Erythroblast (primary cell): ENCODE measurements at regions not wholly inside any gene's neighbourhood (a gene's known extent, or its start where the extent isn't known, plus 50 kb on each side); places are given as distances from the start of the nearest gene placed in this dataset.

ENCODE experiments used
- DNase-seq, 2 experiments: peaks; one replicate each; lab custom pipeline; 2025; lab: John Stamatoyannopoulos, UW
- GATA1 ChIP-seq: IDR thresholded peaks from 2 replicates; pipeline ENCODE4 v1.6.1; 2011; ENCODE audit warnings: low read depth, mild to moderate bottlenecking, control low read depth, low read length, moderate library complexity
- POLR2A ChIP-seq: IDR thresholded peaks from 2 replicates; pipeline ENCODE4 v1.6.1; 2011; ENCODE audit warnings: mild to moderate bottlenecking, low read length

DNA sequence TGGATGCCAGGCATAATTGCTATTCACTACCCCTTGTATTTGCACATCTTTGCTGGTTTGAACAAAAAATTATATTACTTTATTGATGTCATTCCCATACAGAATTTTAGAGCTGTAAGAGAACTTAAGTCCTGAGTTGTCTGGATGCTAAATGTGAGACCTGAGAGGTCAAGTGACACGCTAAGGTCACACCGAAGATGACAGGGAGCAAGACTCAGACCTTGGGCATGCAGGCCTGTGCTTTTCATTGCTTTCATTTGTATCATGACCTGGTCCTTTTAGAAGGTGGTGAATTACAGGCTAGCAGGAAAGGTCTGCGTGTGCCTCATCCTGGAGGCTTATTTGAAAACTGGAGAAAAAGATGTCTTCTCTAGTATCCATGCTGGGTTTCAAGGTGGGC lies 312.0 kb upstream of the RASGRP1 start:
- no peak for DNase-seq
- TF ChIP-seq POLR2A (no peak), GATA1 (no peak)

- DNase-seq: no peak
- TF ChIP-seq POLR2A (no peak), GATA1 (no peak)
Observed at GRCh38 chr15:38877471-38877870, 312.9 kb upstream of the RASGRP1 start.

DNA sequence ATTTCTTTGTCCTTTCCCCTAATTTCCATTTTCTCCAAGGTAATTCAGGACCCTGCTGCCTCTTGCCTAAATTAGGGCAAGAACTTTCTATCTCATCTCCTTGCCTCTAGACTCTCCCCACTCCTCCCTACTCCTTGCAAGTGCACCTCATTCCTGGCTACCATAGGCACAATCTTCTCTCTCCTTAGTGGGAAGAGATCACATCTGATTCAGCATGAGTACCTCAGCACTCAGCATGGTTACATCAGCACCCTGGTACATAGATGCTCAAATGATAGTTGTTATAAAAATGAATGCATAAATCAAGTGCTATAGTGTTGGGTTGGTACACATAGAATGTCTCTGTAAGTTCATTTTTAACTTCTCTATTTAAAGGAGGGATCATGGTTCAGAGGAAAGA lies 313.4 kb upstream of the RASGRP1 start:
- TF ChIP-seq POLR2A: no peak
- no peak for TF ChIP-seq GATA1
- no peak for DNase-seq

- DNase-seq: peak in 1 of 2 experiments; percentile 3
- no peak for TF ChIP-seq GATA1
- no peak for TF ChIP-seq POLR2A
Observed at GRCh38 chr15:38878926-38879325, 314.3 kb upstream of the RASGRP1 start.

- no peak for DNase-seq
- no peak for TF ChIP-seq POLR2A
- no peak for TF ChIP-seq GATA1
Observed at GRCh38 chr15:38879909-38880471, 315.4 kb upstream of the RASGRP1 start.

DNA sequence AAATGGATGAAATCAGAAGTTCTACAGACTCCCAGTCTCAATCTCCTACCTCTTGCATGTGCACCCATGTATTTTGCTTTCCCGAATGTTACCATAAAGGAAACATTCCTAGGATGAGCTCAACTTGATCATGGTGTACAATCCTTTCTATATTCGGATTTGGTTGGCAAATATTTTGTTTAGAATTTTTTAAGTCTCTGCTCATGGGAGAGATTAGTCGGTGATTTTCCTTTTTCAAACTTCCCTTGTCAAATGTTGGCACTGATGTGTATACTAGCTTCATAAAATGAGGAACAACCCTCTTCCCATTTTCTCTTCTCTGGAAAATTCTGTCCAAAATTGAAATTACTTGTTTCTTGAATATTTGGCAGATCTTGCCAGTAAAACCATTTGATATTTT lies 317.6 kb upstream of the RASGRP1 start:
- TF ChIP-seq POLR2A (no peak), GATA1 (no peak)
- no peak for DNase-seq

- DNase-seq: no peak
- no peak for TF ChIP-seq GATA1
- no peak for TF ChIP-seq POLR2A
Observed at GRCh38 chr15:38883987-38884386, 319.4 kb upstream of the RASGRP1 start.

GRCh38 chr15:38885001-38885400 lies 320.4 kb upstream of the RASGRP1 start:
- no peak for DNase-seq
- no peak for TF ChIP-seq POLR2A
- TF ChIP-seq GATA1: no peak

DNA sequence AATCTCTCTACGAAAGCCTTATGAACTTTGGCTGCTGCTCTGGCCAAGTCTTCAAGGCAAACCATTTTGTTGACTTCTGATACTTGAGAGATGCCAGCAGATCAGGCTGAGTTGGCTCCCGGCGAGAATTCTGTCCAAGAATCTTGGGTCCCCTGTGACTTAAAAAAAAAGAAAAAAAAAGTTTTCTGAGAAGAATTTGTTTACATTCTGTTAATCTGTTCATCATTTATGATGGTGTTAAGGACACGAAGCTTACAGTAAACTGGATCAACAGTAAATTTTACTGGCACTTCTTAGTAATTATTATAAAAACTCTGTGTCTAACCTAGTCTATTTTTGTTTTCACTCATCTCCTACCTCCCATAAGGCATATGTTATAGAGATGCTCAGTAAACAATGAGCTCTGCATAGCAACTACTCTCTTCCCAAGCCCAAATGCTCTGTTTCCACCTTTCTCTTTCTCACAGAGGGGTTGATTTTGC lies 320.9 kb upstream of the RASGRP1 start:
- TF ChIP-seq GATA1: no peak
- TF ChIP-seq POLR2A: no peak
- no peak for DNase-seq

- DNase-seq: no peak
Observed at GRCh38 chr15:38886315-38887163, 321.9 kb upstream of the RASGRP1 start.

DNA sequence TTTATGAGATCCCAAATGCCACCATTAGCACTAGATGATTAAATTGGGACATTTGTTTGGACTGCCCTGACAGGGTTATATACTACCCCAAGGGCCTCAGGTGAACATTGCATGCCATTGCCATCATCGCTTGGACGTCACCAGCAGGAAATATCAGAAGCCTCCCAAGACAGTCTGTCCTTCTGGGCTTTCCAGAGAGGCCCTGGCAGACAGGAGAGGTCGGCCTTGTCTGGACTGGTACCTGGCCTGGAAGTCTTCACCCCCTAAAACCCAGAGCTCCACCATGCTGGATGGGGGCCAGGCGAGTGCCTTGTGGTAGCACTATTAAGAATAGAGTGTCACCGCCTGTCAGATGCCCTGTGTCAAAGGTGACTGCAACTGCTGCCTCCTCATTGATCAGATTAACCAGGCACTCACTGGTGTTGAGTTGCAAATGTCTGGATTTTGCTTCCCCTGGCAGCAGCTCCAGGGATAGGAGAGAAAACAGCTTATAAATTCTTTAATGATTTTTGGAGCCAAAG lies 324.1 kb upstream of the RASGRP1 start:
- DNase-seq: no peak
- TF ChIP-seq GATA1: no peak

More at GRCh38 chr15:38886315-38887163, 321.9 kb upstream of the RASGRP1 start:
- TF ChIP-seq POLR2A (no peak), GATA1 (no peak)

DNA sequence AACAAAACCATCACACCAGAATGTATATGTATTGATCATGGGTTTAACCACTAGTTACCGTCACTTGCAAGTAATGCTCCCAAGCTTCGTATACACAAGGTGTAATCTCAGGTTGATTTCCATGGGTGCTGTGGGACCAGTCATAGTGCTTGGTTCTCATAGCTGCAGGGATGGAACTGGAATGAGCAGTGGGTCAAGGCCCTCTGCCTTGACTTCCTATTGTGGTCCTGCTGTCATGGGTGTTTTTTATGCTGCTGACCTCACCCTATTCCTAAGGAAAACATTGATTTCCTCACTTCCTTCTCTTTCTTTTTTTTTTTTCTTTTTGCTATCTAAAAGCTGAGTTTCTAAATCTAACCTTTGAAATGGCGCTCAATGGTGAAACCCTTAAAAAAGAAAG lies 325.6 kb upstream of the RASGRP1 start:
- no peak for DNase-seq
- TF ChIP-seq POLR2A (no peak), GATA1 (no peak)

DNA sequence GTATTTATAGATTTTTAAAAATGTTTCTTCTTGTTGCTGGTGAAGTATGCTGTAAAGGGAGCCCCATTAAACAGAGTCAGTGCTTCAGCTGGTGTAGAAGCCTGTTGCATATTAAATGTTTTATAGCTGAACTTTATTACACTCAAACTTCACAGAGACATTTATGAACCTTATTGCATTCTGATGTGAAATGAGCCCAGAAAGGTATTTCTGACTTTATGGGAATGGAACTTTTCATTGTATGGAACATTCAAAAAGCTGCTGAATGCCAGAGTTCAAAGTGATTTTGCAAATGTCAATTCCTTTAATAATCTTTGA lies 329.3 kb upstream of the RASGRP1 start:
- no peak for TF ChIP-seq POLR2A
- TF ChIP-seq GATA1: no peak
- DNase-seq: no peak

GRCh38 chr15:38894243-38894948 lies 329.8 kb upstream of the RASGRP1 start:
- TF ChIP-seq GATA1 (no peak), POLR2A (no peak)
- DNase-seq: no peak

- no peak for TF ChIP-seq GATA1
- no peak for TF ChIP-seq POLR2A
- no peak for DNase-seq
Observed at GRCh38 chr15:38895326-38896255, 331.0 kb upstream of the RASGRP1 start.
